ENCODE measurements at regions not wholly inside any gene's neighbourhood (a gene's known extent, or its start where the extent isn't known, plus 50 kb on each side); places are given as distances from the start of the nearest gene placed in this dataset.

- TF ChIP-seq CTCF (conservative IDR thresholded peaks at IDR 0.05), result no peak
- H3K27ac ChIP-seq (ENCODE audit: insufficient read length, low read depth, low read length), result no peak overlapping the region
- no peak overlapping the region for H2BK20ac ChIP-seq (ENCODE audit: low read depth, low read length, poor library complexity, severe bottlenecking)
- no peak overlapping the region for H3K4me2 ChIP-seq (ENCODE audit: insufficient read depth, insufficient read length, low read length)
- no peak for DNase-seq
- H3K23ac ChIP-seq (ENCODE audit: insufficient read length, low read depth, low read length), result no peak overlapping the region
- H4K5ac ChIP-seq (ENCODE audit: insufficient read length, low read depth, low read length), result no peak overlapping the region
- H2BK5ac ChIP-seq (ENCODE audit: insufficient read length, low read length), result no peak overlapping the region
- H4K20me1 ChIP-seq (ENCODE audit: control insufficient read depth, insufficient read depth, insufficient read length), result no peaks in the 10 kb centered on the region
- no peak overlapping the region for H2BK12ac ChIP-seq (ENCODE audit: insufficient read length, low read depth, low read length)
- no peak overlapping the region for H3K14ac ChIP-seq (ENCODE audit: insufficient read depth, low read length)
- no peak overlapping the region for H2BK15ac ChIP-seq (ENCODE audit: low read depth, low read length)
- H3K56ac ChIP-seq (ENCODE audit: insufficient read length, low read depth, low read length), result no peak overlapping the region
- H3T11ph ChIP-seq (ENCODE audit: low read length), result no peak overlapping the region
- no CpG with 5 or more reads among the region's 6 CpGs for WGBS (ENCODE audit: extremely low coverage, insufficient read length, low lambda C conversion rate)
- no peak overlapping the region for H2AFZ ChIP-seq (ENCODE audit: low read length)
- no peak overlapping the region for H4K8ac ChIP-seq (replicated peaks; ENCODE audit: insufficient read length, low read depth, low read length)
- no peak overlapping the region for H3K9ac ChIP-seq (ENCODE audit: extremely low read depth, insufficient read length, low read length)
- no peaks in the 10 kb centered on the region for H3K9me3 ChIP-seq (ENCODE audit: control insufficient read depth, low read depth, low read length)
- H3K4ac ChIP-seq (ENCODE audit: low read depth, low read length), result no peak overlapping the region
- Mint-ChIP-seq H3K9me3 (peaks cover 4 to 6% of the 10 kb centered on the region in 2 experiments; a peak in 4 of 5 replicates), H3K27me3 (ENCODE audit: low read depth) (peaks cover 25% of the 10 kb centered on the region), H3K36me3 (ENCODE audit: insufficient read depth in 1 of 3, low read depth in 3 of 3) (peaks cover 0 to 5% (median 0%) of the 10 kb centered on the region in 3 experiments; a peak in 2 of 7 replicates), H3K27ac (no peak overlapping the region), H3K4me1 (peaks cover 6 to 11% of the 10 kb centered on the region in 2 experiments), H3K4me3 (no peak overlapping the region)
- H3K79me2 ChIP-seq (ENCODE audit: insufficient read depth, low read length), result no peaks in the 10 kb centered on the region
- no peak overlapping the region for H2AK5ac ChIP-seq (ENCODE audit: insufficient read length, low read length)
- H3K18ac ChIP-seq (ENCODE audit: insufficient read length, low read depth, low read length), result no peak overlapping the region
- H2BK120ac ChIP-seq (ENCODE audit: low read depth, low read length, poor library complexity, severe bottlenecking), result no peak overlapping the region
- H3K4me1 ChIP-seq (ENCODE audit: insufficient read depth, low read length), result no peaks in the 10 kb centered on the region
- H3K27me3 ChIP-seq (ENCODE audit: insufficient read depth, low read length), result no peaks in the 10 kb centered on the region
- no peak overlapping the region for H4K91ac ChIP-seq (ENCODE audit: insufficient read length, low read depth, low read length)
- H3K79me1 ChIP-seq (ENCODE audit: insufficient read depth, low read depth, low read length, poor library complexity, severe bottlenecking), result no peaks in the 10 kb centered on the region
- no peaks in the 10 kb centered on the region for H3K23me2 ChIP-seq (ENCODE audit: insufficient read length, low read depth, low read length, poor library complexity, severe bottlenecking)
Observed at GRCh38 chr20:59412181-59412580, 111.8 kb downstream of the EDN3 start.

All from H9 (cell line).